Activated T-helper 2 cell treated with anti-CD3 and anti-CD28 coated beads, Interferon-gamma antibody, Interleukin-2, Interleukin-4, amounts not matched to agents 10 μg/mL and 5 μg/mL and 100 μg/mL, durations not matched to agents 14 hours and 24 hours and 36 hours (primary cell): ENCODE measurements at regions not wholly inside any gene's neighbourhood (a gene's known extent, or its start where the extent isn't known, plus 50 kb on each side); places are given as distances from the start of the nearest gene placed in this dataset.

ENCODE experiments used
- DNase-seq: peaks from one replicate; pipeline ENCODE4 v3.0.0; 2021; ENCODE audit warnings: low spot score
- H3K27ac Mint-ChIP-seq: one replicate; pipeline ENCODE4 v1.8.0; 2021; ENCODE audit warnings: mixed read lengths
- H3K27me3 Mint-ChIP-seq: one replicate; pipeline ENCODE4 v1.8.0; 2021; ENCODE audit warnings: low read depth, mixed read lengths
- H3K36me3 Mint-ChIP-seq: one replicate; pipeline ENCODE4 v1.8.0; 2021; ENCODE audit warnings: low read depth, mixed read lengths
- H3K4me1 Mint-ChIP-seq: one replicate; pipeline ENCODE4 v1.8.0; 2021; ENCODE audit warnings: low read depth, mixed read lengths
- H3K4me3 Mint-ChIP-seq: one replicate; pipeline ENCODE4 v1.8.0; 2021; ENCODE audit warnings: low read depth, mild to moderate bottlenecking, moderate library complexity, mixed read lengths
- H3K9me3 Mint-ChIP-seq: one replicate; pipeline ENCODE4 v1.8.0; 2021; ENCODE audit warnings: mixed read lengths
- intact Hi-C: fragments of 100-400 bp; cut with micrococcal nuclease; formaldehyde crosslinking; loops from one replicate; pipeline ENCODE4 v1.15.1; 2023

DNA sequence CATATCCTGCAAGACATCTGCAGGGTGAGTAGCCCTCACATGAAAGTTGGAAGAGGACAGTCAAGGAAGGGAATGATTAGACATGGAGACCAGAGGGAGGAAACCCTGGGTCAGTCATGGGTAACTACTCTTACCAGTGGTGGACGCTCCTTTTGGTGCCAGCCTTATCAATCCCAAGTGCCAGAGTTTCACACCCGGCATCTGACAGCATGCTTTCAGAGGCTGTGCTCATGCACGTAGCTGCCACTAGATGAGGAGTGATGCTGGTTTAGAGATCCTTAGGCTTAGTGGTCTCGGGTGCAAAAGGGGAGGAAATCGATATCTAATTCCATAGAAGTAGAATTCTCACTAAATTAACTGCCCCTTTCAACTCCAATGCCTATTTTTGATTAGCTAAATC, 100.8 kb downstream of the PLCE1 start:
- H3K36me3 Mint-ChIP-seq = no peaks in the 10 kb centered on the region

DNA sequence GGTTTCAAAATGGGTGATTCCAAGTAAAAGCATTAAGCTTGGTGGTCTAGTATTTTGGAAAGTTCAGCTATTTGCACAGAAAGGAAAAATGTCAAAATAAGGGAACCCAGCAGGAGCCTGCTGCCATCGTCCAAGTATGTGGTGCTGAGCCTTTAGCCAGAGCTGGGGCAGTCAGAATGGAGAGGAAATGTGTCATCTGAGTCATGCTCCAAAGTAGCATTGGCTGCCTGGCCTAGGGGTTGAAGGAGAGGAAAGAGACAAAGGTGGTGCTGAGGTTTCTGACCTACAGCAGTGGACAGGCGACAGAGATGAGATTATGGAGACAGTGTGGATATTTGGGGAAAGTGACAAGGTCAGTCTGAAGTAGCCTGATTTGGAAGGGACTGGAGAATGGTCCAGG, 103.9 kb downstream of the PLCE1 start:
- intact Hi-C loops = no loop called here
- Mint-ChIP-seq H3K36me3 (no peaks in the 10 kb centered on the region), H3K9me3 (no peaks in the 10 kb centered on the region), H3K27ac (no peak overlapping the region), H3K4me1 (no peaks in the 10 kb centered on the region), H3K27me3 (peaks cover 7% of the 10 kb centered on the region), H3K4me3 (no peak overlapping the region)
- DNase-seq = no peak

More for the DNA sequence above, 100.8 kb downstream of the PLCE1 start:
- intact Hi-C loops = no loop called here
- Mint-ChIP-seq H3K4me1 (no peaks in the 10 kb centered on the region), H3K4me3 (no peak overlapping the region), H3K9me3 (no peaks in the 10 kb centered on the region), H3K27ac (no peak overlapping the region), H3K27me3 (peaks cover 11% of the 10 kb centered on the region)
- no peak for DNase-seq

DNA sequence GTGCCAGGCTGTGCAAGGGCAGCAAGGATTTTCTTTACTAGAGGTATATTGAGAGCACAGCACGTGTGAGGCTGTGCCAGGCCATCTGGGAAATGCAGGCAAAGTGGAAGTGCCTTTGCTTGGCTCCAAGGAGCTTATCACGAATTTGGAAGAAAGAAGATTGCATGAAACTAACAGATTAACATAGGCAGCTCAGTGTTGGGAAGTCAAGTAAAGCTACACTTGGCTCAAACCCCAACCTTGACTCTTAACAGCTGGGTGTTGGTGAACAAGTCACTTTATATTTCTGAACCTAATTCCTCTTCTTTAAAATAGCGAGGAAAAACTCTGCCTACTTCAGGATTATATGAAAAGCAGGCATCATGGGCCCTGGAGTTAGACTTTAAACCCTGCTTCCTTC, 105.2 kb downstream of the PLCE1 start:
- no peaks in the 10 kb centered on the region for H3K36me3 Mint-ChIP-seq
- H3K4me1 Mint-ChIP-seq = no peaks in the 10 kb centered on the region
- intact Hi-C loops = no loop called here
- H3K4me3 Mint-ChIP-seq = no peak overlapping the region
- no peak for DNase-seq
- no peaks in the 10 kb centered on the region for H3K9me3 Mint-ChIP-seq
- H3K27ac Mint-ChIP-seq = no peak overlapping the region
- peaks cover 7% of the 10 kb centered on the region for H3K27me3 Mint-ChIP-seq

DNA sequence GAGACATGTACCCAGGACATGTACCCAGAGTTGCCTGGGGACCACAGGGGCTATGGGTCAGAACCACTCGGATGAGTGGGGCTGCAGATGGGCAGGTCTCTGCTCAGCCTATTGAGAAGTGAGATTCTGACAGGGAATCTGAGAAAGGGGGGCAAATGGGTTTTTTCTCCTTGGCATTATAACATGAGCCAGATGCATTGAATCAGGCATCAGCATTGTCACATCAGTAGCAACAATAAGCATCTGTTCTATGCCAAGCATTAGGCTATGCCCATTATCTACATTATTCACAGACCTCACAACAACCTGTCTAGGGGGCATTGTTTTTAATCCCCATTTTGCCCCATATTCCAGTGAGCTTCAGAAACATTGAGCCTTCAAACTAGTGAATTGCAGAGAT, 108.2 kb downstream of the PLCE1 start:
- intact Hi-C loops = no loop called here
- DNase-seq = no peak
- no peaks in the 10 kb centered on the region for H3K4me1 Mint-ChIP-seq
- no peak overlapping the region for H3K27ac Mint-ChIP-seq
- no peaks in the 10 kb centered on the region for H3K36me3 Mint-ChIP-seq
- H3K27me3 Mint-ChIP-seq = peaks cover 12% of the 10 kb centered on the region
- H3K9me3 Mint-ChIP-seq = no peaks in the 10 kb centered on the region
- H3K4me3 Mint-ChIP-seq = no peak overlapping the region

DNA sequence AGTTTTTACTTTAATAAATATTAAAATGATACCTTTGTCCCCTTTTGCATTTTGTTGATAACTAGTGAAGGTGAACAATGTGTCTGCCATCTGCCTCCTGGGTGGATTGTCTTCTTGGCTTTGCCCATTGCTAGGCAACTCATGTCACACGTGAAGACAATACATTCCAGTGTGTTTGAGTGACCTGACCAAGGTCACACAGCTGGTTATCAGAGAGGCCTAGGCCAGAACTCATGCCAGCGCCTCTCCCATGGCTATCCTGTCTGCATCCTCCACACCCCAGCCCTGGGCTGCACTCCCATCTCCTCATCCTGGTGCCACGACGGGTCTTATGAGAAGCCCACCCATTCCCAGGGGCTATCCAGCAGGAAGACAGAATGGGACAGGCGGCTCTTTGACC, 108.7 kb downstream of the PLCE1 start:
- Mint-ChIP-seq H3K9me3 (no peaks in the 10 kb centered on the region), H3K27ac (no peak overlapping the region), H3K27me3 (peaks cover 14% of the 10 kb centered on the region), H3K36me3 (no peaks in the 10 kb centered on the region), H3K4me3 (no peak overlapping the region), H3K4me1 (no peaks in the 10 kb centered on the region)
- intact Hi-C loops = no loop called here
- no peak for DNase-seq

DNA sequence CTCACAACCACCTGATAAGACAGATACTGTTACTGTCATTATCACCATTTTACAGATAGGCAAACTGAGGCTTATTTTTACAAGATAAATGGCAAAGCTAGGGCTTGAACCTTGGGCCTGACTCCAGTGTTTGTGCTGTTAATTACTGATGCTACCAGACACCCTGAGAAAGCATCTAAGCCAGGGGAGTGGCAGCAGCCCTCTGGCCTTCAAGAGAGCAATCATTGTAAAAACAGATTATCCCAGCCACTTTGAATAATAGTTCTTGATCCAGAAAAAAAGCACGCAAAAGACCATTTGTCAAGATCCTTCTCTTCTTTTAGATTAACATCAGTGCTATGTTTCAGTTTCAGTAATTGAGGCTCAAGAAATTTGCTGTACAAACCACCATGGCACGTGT, 109.5 kb downstream of the PLCE1 start:
- Mint-ChIP-seq H3K4me3 (no peak overlapping the region), H3K9me3 (no peaks in the 10 kb centered on the region), H3K4me1 (no peaks in the 10 kb centered on the region), H3K27ac (no peak overlapping the region), H3K36me3 (no peaks in the 10 kb centered on the region), H3K27me3 (peaks cover 11% of the 10 kb centered on the region)
- no peak for DNase-seq
- intact Hi-C loops = no loop called here

DNA sequence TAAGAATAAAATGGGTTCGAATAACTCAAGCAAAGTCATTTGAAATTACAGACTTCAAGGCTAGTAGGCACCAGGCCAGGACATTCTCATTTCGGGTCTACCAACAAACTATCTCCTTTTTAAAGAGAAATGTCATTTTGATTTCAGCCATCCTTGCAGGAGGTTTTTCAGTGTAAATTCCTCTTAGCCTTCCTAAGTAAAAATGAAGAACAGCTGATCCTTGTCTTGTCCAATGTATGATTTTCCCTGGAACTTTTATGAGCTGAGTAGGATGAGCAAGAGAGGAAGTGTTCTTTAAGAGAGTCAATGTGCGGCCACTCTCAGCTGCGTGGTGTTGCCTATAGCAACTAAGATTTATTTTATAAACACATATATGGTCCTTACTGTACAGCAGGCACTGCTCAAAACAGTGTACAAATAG, 110.1 kb downstream of the PLCE1 start:
- H3K27ac Mint-ChIP-seq = no peak overlapping the region
- H3K27me3 Mint-ChIP-seq = peaks cover 11% of the 10 kb centered on the region
- no peak for DNase-seq
- no peaks in the 10 kb centered on the region for H3K36me3 Mint-ChIP-seq
- H3K9me3 Mint-ChIP-seq = no peaks in the 10 kb centered on the region
- H3K4me1 Mint-ChIP-seq = no peaks in the 10 kb centered on the region
- intact Hi-C loops = no loop called here
- H3K4me3 Mint-ChIP-seq = no peak overlapping the region

DNA sequence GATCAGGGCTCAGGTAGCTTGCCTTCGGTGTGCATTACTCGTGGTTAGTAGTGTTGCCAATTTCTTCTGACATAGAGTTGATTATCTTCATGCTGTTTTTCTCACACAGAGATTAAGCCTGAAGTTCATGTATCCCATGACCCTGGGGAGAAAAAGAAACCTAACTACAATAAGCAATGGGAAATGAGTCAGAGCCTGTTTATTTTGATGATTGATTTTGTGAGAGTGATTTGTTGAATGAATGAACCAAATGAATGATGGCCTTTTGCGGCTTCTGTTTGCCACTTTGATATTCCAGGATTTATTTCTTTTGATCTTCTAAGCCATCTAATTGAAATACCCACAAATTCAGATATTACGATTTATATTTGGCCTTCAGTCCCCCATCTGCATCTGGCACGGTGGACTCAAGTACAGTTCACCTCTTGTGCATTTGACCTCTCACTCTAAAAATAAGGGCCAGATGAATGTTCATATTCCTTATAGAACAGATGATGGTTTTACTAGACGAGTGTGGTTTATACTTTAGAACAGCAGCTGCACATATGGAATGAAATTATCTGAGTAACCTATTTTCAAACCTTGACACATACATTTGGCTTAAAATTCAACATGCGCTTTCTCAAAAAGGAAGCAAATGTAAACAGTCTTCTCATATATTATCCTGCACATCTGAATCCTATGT, 110.7 kb downstream of the PLCE1 start:
- DNase-seq = no peak
- Mint-ChIP-seq H3K27me3 (peaks cover 11% of the 10 kb centered on the region), H3K4me3 (no peak overlapping the region), H3K4me1 (no peaks in the 10 kb centered on the region), H3K27ac (no peak overlapping the region), H3K9me3 (no peaks in the 10 kb centered on the region), H3K36me3 (no peaks in the 10 kb centered on the region)
- intact Hi-C loops = no loop called here

DNA sequence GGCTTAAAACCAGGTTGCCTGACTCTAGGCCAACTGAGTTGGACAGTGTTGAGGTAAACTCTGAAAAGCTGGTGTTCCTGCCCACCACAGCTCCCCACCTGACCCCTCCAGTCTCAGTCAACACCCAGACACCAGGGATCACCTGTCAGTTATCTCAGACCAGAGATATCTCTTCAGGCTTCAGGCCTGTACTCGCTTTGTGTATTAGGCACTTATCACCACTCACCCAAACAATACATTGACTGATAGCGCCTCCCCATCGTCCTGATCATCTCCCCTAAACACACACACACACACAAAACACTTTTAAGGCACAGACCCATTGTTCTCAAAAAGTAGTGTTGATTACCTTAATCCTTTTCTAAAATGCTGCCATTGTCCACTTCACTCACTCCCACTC, 111.5 kb downstream of the PLCE1 start:
- no peak for DNase-seq
- no peaks in the 10 kb centered on the region for H3K4me1 Mint-ChIP-seq
- H3K36me3 Mint-ChIP-seq = no peaks in the 10 kb centered on the region
- H3K27me3 Mint-ChIP-seq = peaks cover 9% of the 10 kb centered on the region
- intact Hi-C loops = no loop called here
- no peak overlapping the region for H3K4me3 Mint-ChIP-seq
- H3K9me3 Mint-ChIP-seq = no peaks in the 10 kb centered on the region
- H3K27ac Mint-ChIP-seq = no peak overlapping the region

DNA sequence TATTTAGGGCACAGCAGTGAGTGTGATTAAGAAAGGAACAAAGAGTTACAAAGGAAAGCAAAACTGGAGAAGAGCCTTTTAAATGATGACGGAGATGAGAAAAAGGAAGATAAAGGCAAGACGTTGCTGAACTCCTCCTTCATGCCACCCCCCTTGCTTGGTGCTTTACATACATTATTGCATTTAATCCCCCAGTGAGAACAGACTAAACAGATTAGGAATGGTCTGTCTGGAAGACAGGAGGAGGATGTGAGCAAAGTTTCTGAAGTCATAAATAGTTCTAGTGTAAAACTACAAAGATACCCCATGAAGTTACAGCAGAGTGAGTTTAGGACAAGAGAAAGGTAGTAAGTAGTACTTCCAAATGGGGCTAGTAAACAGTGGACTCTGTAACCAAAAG, 113.5 kb downstream of the PLCE1 start:
- no peaks in the 10 kb centered on the region for H3K9me3 Mint-ChIP-seq
- H3K27me3 Mint-ChIP-seq = peaks cover 7% of the 10 kb centered on the region
- no peak for DNase-seq
- intact Hi-C loops = no loop called here
- H3K36me3 Mint-ChIP-seq = no peaks in the 10 kb centered on the region
- no peak overlapping the region for H3K27ac Mint-ChIP-seq
- no peaks in the 10 kb centered on the region for H3K4me1 Mint-ChIP-seq
- no peak overlapping the region for H3K4me3 Mint-ChIP-seq

DNA sequence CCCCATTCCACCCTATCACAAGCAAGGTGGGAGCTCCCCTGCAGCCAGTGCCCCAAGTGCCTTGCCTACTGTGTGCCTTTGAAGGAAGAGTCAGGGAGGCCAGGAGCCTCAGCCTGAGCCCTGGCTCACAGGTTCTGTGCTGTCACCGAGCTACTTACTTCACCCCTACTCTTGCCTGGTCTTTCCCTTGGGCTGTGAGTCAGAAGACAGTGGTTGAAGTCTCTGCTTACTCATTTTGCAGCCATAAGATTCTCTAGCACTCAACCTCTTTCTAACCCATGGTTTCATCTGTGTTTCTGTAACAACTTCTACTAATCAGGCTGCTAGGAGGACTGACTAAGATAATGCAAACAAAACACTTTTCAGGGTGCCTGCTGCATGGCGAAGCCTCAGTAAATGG, 114.5 kb downstream of the PLCE1 start:
- Mint-ChIP-seq H3K9me3 (no peaks in the 10 kb centered on the region), H3K36me3 (no peaks in the 10 kb centered on the region), H3K4me1 (no peaks in the 10 kb centered on the region), H3K4me3 (no peak overlapping the region), H3K27me3 (peaks cover 7% of the 10 kb centered on the region), H3K27ac (no peak overlapping the region)
- intact Hi-C loops = no loop called here
- no peak for DNase-seq

DNA sequence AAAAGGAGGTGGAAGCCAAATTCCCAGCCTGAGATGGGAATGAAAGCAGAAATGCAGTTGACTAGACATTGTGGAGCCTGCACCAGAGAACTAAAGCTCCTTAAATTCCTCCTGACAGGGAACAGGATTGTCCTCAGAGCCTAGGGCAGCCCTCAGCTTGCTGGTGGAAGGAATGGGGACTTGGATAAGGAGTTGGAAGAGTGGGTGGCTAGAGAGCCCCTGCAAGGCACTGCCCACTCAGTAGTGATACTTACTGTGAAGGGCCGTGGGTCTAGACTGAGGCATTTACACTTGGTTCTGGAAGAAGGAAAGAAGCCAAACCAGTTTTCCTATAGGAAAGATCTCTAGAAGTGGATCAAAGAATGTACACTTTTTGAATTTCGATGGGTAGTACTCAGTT, 117.6 kb downstream of the PLCE1 start:
- intact Hi-C loops = no loop called here
- DNase-seq = no peak
- no peak overlapping the region for H3K27ac Mint-ChIP-seq

DNA sequence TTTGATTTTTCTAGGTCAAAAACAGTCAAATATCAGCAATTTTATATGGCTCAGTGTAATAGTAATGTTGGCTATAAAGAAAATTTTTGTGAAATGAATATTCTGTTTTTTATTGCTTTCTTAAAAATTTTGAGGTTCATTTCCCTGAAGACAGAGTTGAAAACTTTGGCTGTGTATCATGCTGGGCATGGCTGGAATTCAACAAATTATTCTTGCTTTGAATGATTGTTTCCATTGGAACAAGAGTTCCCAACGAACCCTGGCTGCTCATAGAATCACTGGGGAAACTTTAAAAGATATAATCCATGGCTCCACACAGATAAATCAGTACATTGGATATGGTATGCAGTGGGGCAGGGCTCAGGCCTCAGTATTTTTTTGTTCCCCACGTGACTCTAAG, 118.6 kb downstream of the PLCE1 start:
- intact Hi-C loops = no loop called here
- Mint-ChIP-seq H3K27me3 (no peaks in the 10 kb centered on the region), H3K4me3 (no peak overlapping the region), H3K9me3 (no peaks in the 10 kb centered on the region), H3K4me1 (no peaks in the 10 kb centered on the region), H3K36me3 (no peaks in the 10 kb centered on the region), H3K27ac (no peak overlapping the region)
- DNase-seq = no peak

More for the DNA sequence above, 117.6 kb downstream of the PLCE1 start:
- H3K27me3 Mint-ChIP-seq = peaks cover 4% of the 10 kb centered on the region
- H3K9me3 Mint-ChIP-seq = no peaks in the 10 kb centered on the region
- H3K4me3 Mint-ChIP-seq = no peak overlapping the region
- no peaks in the 10 kb centered on the region for H3K4me1 Mint-ChIP-seq
- no peaks in the 10 kb centered on the region for H3K36me3 Mint-ChIP-seq

DNA sequence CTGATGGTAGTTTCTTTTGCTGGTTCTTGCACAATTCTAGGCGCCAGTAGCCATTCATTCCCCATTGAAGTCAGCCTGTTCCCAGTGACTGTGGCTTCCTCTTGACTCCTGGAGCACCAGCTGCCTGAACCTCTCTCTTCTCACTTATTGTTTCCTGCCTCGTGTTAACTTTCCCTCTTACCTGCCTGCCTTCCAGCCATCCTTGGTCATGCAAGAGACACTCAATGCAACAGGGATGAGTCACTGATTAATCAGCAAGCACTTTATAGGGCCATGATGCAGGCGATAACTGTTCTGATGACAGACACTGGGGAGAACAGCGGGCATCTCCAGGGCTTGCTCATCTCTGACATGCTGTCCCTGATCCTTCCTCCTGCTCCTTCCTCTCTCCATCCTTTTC, 122.0 kb downstream of the PLCE1 start:
- Mint-ChIP-seq H3K4me3 (no peak overlapping the region), H3K9me3 (no peaks in the 10 kb centered on the region), H3K36me3 (no peaks in the 10 kb centered on the region), H3K27me3 (peaks cover 3% of the 10 kb centered on the region), H3K4me1 (no peaks in the 10 kb centered on the region), H3K27ac (no peak overlapping the region)
- DNase-seq = no peak
- intact Hi-C loops = no loop called here
